Right lobe of liver (tissue), 6 donors: ENCODE measurements at regions not wholly inside any gene's neighbourhood (a gene's known extent, or its start where the extent isn't known, plus 50 kb on each side); places are given as distances from the start of the nearest gene placed in this dataset.
"Not testable (repeated sequence)": the region's sequence is repeated elsewhere in the genome, so short reads cannot be mapped to it uniquely, and the experiment has no call there.

ENCODE experiments used
- ATAC-seq, 4 donors: fragments of 200-7000 bp; cut with Tn5 transposase; one replicate each; pipeline ENCODE4 v1.9.1; 2020; ENCODE audit warnings: mild to moderate bottlenecking in 4 of 4, moderate library complexity in 4 of 4
- DNase-seq, 3 donors: peaks; one replicate each; pipeline ENCODE4 v3.0.0-alpha.2; 2020
- H3K27ac ChIP-seq, 3 donors: fragments of 200-600 bp; one replicate each; pipeline ENCODE4 v1.8.0; 2022
- H3K27me3 ChIP-seq, 2 donors: fragments of 200-600 bp; one replicate each; pipeline ENCODE4 v1.8.0; 2022
- H3K36me3 ChIP-seq, 4 donors: fragments of 200-600 bp; sonication (generic) in 1 of 4; one replicate each; pipeline versions ENCODE4 v1.5.1 to v1.8.0; 2017 to 2022; ENCODE audit warnings: control low read depth in 1 of 4
- H3K4me1 ChIP-seq, 4 donors: fragments of 200-600 bp; sonication (generic) in 1 of 4; one replicate each; pipeline versions ENCODE4 v1.5.1 to v1.8.0; 2017 to 2022; ENCODE audit warnings: control low read depth in 1 of 4
- H3K4me3 ChIP-seq, 3 donors: fragments of 200-600 bp; one replicate each; pipeline ENCODE4 v1.8.0; 2022
- H3K9me3 ChIP-seq, 4 donors: fragments of 200-600 bp; sonication (generic) in 1 of 4; one replicate each; pipeline versions ENCODE4 v1.5.1 to v1.8.0; 2017 to 2022; ENCODE audit warnings: control low read depth in 1 of 4
- POLR2A ChIP-seq: fragments of 450-650 bp; IDR thresholded peaks from one replicate; pipeline ENCODE4 v1.6.1; 2017; ENCODE audit warnings: antibody characterized with exemption, mild to moderate bottlenecking
- WGBS: methylation state at CpG from one replicate; pipeline ENCODE4 v1.1.6; 2018; ENCODE audit warnings: low coverage, low lambda C conversion rate; ENCODE audit not compliant: insufficient coverage; ENCODE audit errors: missing lambda C conversion rate; 5-methylcytosine and 5-hydroxymethylcytosine counted together
- intact Hi-C, 2 donors: fragments of 100-400 bp; cut with DNase I; formaldehyde crosslinking; loops; one replicate each; pipeline versions ENCODE4 v1.11.2 to v1.14.1; 2022
- TF ChIP-seq, protein P1 (sequence below), 4 donors: fragments of 200-600 bp in 3 of 4; fragments of 450-650 bp in 1 of 4; IDR thresholded peaks; one replicate each; pipeline versions ENCODE4 v1.5.1 to v1.8.0; 2016 to 2022; ENCODE audit warnings: antibody characterized with exemption in 4 of 4, mild to moderate bottlenecking in 2 of 4
- donor health status: DM: no; HTN: yes; CAD: no.
- donor health status: DM: no; HTN: no; CAD: no.
- donor health status: DM: no; HTN: no; CAD: no.
- donor health status: DM: no; HTN: yes; CAD: no.
- donor health status: DM: no; HTN: yes; CAD: no.

- H3K9me3 ChIP-seq, ATAC-seq, intact Hi-C loops, H3K27ac ChIP-seq, DNase-seq, H3K4me1 ChIP-seq, H3K4me3 ChIP-seq, H3K27me3 ChIP-seq, H3K36me3 ChIP-seq: not testable (repeated sequence)
- 60% methylated on average over 2 of the region's 2 CpGs for WGBS
Observed at GRCh38 chr1:144140243-144140642, 168.5 kb upstream of the FAM72C start.

DNA sequence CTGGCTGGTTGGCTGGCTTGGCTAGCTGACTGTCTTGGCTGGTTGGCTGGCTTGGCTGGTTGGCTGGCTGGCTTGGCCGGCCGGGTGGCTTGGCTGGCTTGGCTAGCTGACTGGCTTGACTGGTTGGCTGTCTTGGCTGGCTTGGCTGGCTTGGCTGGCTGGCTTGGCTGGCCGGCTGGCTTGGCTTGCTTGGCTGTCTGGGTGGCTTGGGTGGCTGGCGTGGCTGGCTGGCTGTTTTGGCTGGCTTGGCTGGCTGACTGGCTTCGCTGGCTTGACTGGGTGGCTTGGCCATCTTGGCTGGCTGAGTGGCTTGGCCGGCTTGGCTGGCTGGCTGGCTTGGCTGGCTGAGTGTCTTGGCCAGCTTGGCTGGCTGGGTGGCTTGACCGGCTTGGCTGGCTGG lies 133.2 kb upstream of the FAM72C start:
- H3K4me1 ChIP-seq, H3K27me3 ChIP-seq, H3K4me3 ChIP-seq, H3K27ac ChIP-seq, H3K9me3 ChIP-seq, H3K36me3 ChIP-seq, intact Hi-C loops, ATAC-seq: not testable (repeated sequence)
- WGBS = 29% methylated on average over 3 of the region's 7 CpGs
- peak; percentile 5 to 33 (median 26) for DNase-seq

GRCh38 chr1:144104000-144104677 lies 132.4 kb upstream of the FAM72C start:
- H3K9me3 ChIP-seq, intact Hi-C loops, H3K36me3 ChIP-seq, H3K4me1 ChIP-seq, H3K27me3 ChIP-seq, H3K27ac ChIP-seq, H3K4me3 ChIP-seq: not testable (repeated sequence)
- WGBS = 72% methylated on average over 14 of the region's 14 CpGs
- DNase-seq (peak; percentile 56 to 87 (median 81)), ATAC-seq (peak in 1 of 4 donors; percentile 55)

GRCh38 chr1:144103156-144103880 lies 131.5 kb upstream of the FAM72C start:
- H3K4me1 ChIP-seq, intact Hi-C loops, H3K36me3 ChIP-seq, H3K4me3 ChIP-seq, H3K27me3 ChIP-seq, H3K9me3 ChIP-seq, H3K27ac ChIP-seq: not testable (repeated sequence)
- no CpG with 5 or more reads among the region's 6 CpGs for WGBS
- DNase-seq = peak; percentile 51 to 88 (median 81)
- ATAC-seq = peak in 3 of 4 donors; percentile 16 to 40 (median 17)

- H3K36me3 ChIP-seq, H3K27me3 ChIP-seq, H3K4me3 ChIP-seq, ATAC-seq, H3K9me3 ChIP-seq, H3K27ac ChIP-seq, H3K4me1 ChIP-seq, intact Hi-C loops: not testable (repeated sequence)
- WGBS = 48% methylated on average over 3 of the region's 3 CpGs
- DNase-seq = peak; percentile 31 to 69 (median 61)
Observed at GRCh38 chr1:144102046-144102745, 130.4 kb upstream of the FAM72C start.

GRCh38 chr1:144101397-144102045 lies 129.7 kb upstream of the FAM72C start:
- H3K27me3 ChIP-seq = no peaks in the 10 kb centered on the region
- peak; percentile 34 to 73 (median 66) for DNase-seq
- no peaks in the 10 kb centered on the region for H3K4me1 ChIP-seq
- no peaks in the 10 kb centered on the region for H3K36me3 ChIP-seq
- TF ChIP-seq, protein P1, sequence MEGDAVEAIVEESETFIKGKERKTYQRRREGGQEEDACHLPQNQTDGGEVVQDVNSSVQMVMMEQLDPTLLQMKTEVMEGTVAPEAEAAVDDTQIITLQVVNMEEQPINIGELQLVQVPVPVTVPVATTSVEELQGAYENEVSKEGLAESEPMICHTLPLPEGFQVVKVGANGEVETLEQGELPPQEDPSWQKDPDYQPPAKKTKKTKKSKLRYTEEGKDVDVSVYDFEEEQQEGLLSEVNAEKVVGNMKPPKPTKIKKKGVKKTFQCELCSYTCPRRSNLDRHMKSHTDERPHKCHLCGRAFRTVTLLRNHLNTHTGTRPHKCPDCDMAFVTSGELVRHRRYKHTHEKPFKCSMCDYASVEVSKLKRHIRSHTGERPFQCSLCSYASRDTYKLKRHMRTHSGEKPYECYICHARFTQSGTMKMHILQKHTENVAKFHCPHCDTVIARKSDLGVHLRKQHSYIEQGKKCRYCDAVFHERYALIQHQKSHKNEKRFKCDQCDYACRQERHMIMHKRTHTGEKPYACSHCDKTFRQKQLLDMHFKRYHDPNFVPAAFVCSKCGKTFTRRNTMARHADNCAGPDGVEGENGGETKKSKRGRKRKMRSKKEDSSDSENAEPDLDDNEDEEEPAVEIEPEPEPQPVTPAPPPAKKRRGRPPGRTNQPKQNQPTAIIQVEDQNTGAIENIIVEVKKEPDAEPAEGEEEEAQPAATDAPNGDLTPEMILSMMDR (IDR thresholded peaks at IDR 0.05) = no peak
- no peak for TF ChIP-seq POLR2A
- 52% methylated on average over 7 of the region's 8 CpGs for WGBS
- H3K4me3 ChIP-seq = no peak overlapping the region
- no peak overlapping the region for H3K27ac ChIP-seq
- H3K9me3 ChIP-seq = no peaks in the 10 kb centered on the region
- intact Hi-C loops = no loop called here
- ATAC-seq = peak in 1 of 4 donors; percentile 33

GRCh38 chr1:144077167-144077841 lies 105.5 kb upstream of the FAM72C start:
- H3K27ac ChIP-seq, H3K9me3 ChIP-seq, H3K27me3 ChIP-seq, H3K4me1 ChIP-seq, H3K36me3 ChIP-seq, ATAC-seq, intact Hi-C loops: not testable (repeated sequence)
- peak in 2 of 3 donors; percentile 27 to 28 for DNase-seq
- peak overlapping the region in 2 of 3 donors; percentile 21 to 35 for H3K4me3 ChIP-seq
- under 1% methylated on average over 79 of the region's 93 CpGs for WGBS

- intact Hi-C loops, H3K27ac ChIP-seq, H3K4me1 ChIP-seq, ATAC-seq, H3K36me3 ChIP-seq, H3K9me3 ChIP-seq, H3K27me3 ChIP-seq: not testable (repeated sequence)
- peak in 2 of 3 donors; percentile 26 to 33 for DNase-seq
- H3K4me3 ChIP-seq = peak overlapping the region in 1 of 3 donors; percentile 23
- under 1% methylated on average over 53 of the region's 53 CpGs for WGBS
Observed at GRCh38 chr1:144076646-144077045, 104.9 kb upstream of the FAM72C start.

DNA sequence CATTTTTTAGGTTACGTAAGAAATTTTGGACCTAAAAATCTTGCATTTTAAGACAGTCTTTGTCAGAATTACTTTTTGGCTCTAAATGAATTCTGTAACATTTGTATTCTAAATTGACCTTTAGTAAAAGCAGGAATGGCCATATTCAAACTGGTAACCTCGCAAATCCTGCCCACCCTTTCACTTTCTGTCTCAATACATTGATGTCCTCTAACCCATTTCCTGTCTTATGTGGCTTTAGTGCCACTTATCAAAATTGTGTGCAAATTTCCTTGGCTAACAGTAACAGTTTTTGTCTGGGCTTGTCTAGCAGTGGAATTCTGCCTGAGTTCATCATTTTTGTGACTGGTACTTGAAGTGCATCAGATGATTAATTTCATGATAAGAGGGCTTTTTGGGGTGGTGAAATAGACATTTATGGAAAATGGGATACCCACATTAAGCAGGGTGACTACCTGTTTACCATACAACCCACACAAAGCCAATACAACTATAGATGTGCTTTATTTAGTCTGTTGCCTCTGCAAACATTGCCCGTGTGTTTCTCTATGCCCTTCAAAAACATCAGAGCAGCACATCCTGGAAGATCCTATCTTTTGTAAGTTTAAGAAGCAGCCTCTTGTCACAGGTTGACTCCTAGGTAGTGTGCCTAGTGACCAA lies 98.7 kb upstream of the FAM72C start:
- WGBS = no CpG with 5 or more reads among the region's 3 CpGs
- ATAC-seq, H3K36me3 ChIP-seq, H3K27me3 ChIP-seq, H3K4me3 ChIP-seq, H3K4me1 ChIP-seq, H3K9me3 ChIP-seq, DNase-seq, H3K27ac ChIP-seq, intact Hi-C loops: not testable (repeated sequence)
